ENCODE measurements at regions not wholly inside any gene's neighbourhood (a gene's known extent, or its start where the extent isn't known, plus 50 kb on each side); places are given as distances from the start of the nearest gene placed in this dataset.
"Not testable (repeated sequence)": the region's sequence is repeated elsewhere in the genome, so short reads cannot be mapped to it uniquely, and the experiment has no call there.

- WGBS (ENCODE audit: insufficient coverage) = 83% methylated on average over 1 of the region's 7 CpGs
- DNase-seq; H2AFZ ChIP-seq (ENCODE audit: insufficient read depth, low read depth, low read length, poor library complexity, severe bottlenecking); CTCF ChIA-PET; H3K4me1 ChIP-seq (ENCODE audit: control insufficient read depth in 2 of 2, insufficient read depth in 2 of 2, low read length in 2 of 2); H3K27ac ChIP-seq (ENCODE audit: low read length in 2 of 2); ATAC-seq (ENCODE audit: low read depth); H3K4me2 ChIP-seq (replicated peaks; ENCODE audit: low read depth, low read length, poor library complexity, severe bottlenecking); H3K9ac ChIP-seq (ENCODE audit: low read length); H3K4me3 Mint-ChIP-seq; H3K79me2 ChIP-seq (ENCODE audit: control insufficient read depth, insufficient read depth, low read length); H4K20me1 ChIP-seq (ENCODE audit: control insufficient read depth, insufficient read depth, low read length, poor library complexity, severe bottlenecking); H3K27me3 ChIP-seq (replicated peaks in 1 of 4; ENCODE audit: control extremely low read depth in 1 of 4, control insufficient read depth in 3 of 4, insufficient read depth in 4 of 4, low read length in 3 of 4); H3K9me3 Mint-ChIP-seq (ENCODE audit: insufficient read depth); H3K4me1 Mint-ChIP-seq; intact Hi-C loops (cut with micrococcal nuclease); H3K27me3 Mint-ChIP-seq; H3K4me3 ChIP-seq (ENCODE audit: control extremely low read depth in 1 of 5, extremely low read depth in 1 of 5, insufficient read depth in 1 of 5, low read depth in 2 of 5, low read length in 4 of 5); H3K27ac Mint-ChIP-seq; POLR2A ChIA-PET; H3K36me3 ChIP-seq (replicated peaks in 1 of 2; ENCODE audit: control extremely low read depth in 1 of 2, control insufficient read depth in 1 of 2, extremely low read depth in 1 of 2, insufficient read depth in 2 of 2, low read length in 1 of 2): not testable (repeated sequence)
- H3K9me3 ChIP-seq (ENCODE audit: control extremely low read depth in 1 of 3, control insufficient read depth in 2 of 3, insufficient read depth in 1 of 3, low read length in 2 of 3) = peaks cover 0 to 22% (median 0%) of the 10 kb centered on the region in 3 donors
These were observed 323.8 kb upstream of the PLGLB2 start for GRCh38 chr2:87423796-87424762.

GRCh38 chr2:87424763-87425154 lies 323.1 kb upstream of the PLGLB2 start:
- H3K4me1 ChIP-seq (ENCODE audit: control insufficient read depth in 2 of 2, insufficient read depth in 2 of 2, low read length in 2 of 2); H4K20me1 ChIP-seq (ENCODE audit: control insufficient read depth, insufficient read depth, low read length, poor library complexity, severe bottlenecking); H3K36me3 ChIP-seq (replicated peaks in 1 of 2; ENCODE audit: control extremely low read depth in 1 of 2, control insufficient read depth in 1 of 2, extremely low read depth in 1 of 2, insufficient read depth in 2 of 2, low read length in 1 of 2); H3K4me3 ChIP-seq (ENCODE audit: control extremely low read depth in 1 of 5, extremely low read depth in 1 of 5, insufficient read depth in 1 of 5, low read depth in 2 of 5, low read length in 4 of 5); H3K27me3 ChIP-seq (replicated peaks in 1 of 4; ENCODE audit: control extremely low read depth in 1 of 4, control insufficient read depth in 3 of 4, insufficient read depth in 4 of 4, low read length in 3 of 4); DNase-seq; CTCF ChIA-PET; H3K27ac ChIP-seq (ENCODE audit: low read length in 2 of 2); H3K27me3 Mint-ChIP-seq; H3K27ac Mint-ChIP-seq; H3K9me3 Mint-ChIP-seq (ENCODE audit: insufficient read depth); ATAC-seq (ENCODE audit: low read depth); POLR2A ChIA-PET; intact Hi-C loops (cut with micrococcal nuclease); H3K4me1 Mint-ChIP-seq; H3K79me2 ChIP-seq (ENCODE audit: control insufficient read depth, insufficient read depth, low read length); H3K4me2 ChIP-seq (replicated peaks; ENCODE audit: low read depth, low read length, poor library complexity, severe bottlenecking); H3K4me3 Mint-ChIP-seq; H2AFZ ChIP-seq (ENCODE audit: insufficient read depth, low read depth, low read length, poor library complexity, severe bottlenecking); H3K9ac ChIP-seq (ENCODE audit: low read length): not testable (repeated sequence)
- H3K9me3 ChIP-seq (ENCODE audit: control extremely low read depth in 1 of 3, control insufficient read depth in 2 of 3, insufficient read depth in 1 of 3, low read length in 2 of 3) = peaks cover 0 to 17% (median 0%) of the 10 kb centered on the region in 3 donors
- WGBS (ENCODE audit: insufficient coverage) = no CpG with 5 or more reads among the region's 1 CpG

GRCh38 chr2:87425191-87425590 lies 322.7 kb upstream of the PLGLB2 start:
- H3K4me3 Mint-ChIP-seq; H3K27ac ChIP-seq (ENCODE audit: low read length in 2 of 2); ATAC-seq (ENCODE audit: low read depth); H3K27ac Mint-ChIP-seq; H3K4me1 Mint-ChIP-seq; H3K4me2 ChIP-seq (replicated peaks; ENCODE audit: low read depth, low read length, poor library complexity, severe bottlenecking); DNase-seq; intact Hi-C loops (cut with micrococcal nuclease); H3K27me3 ChIP-seq (replicated peaks in 1 of 4; ENCODE audit: control extremely low read depth in 1 of 4, control insufficient read depth in 3 of 4, insufficient read depth in 4 of 4, low read length in 3 of 4); H2AFZ ChIP-seq (ENCODE audit: insufficient read depth, low read depth, low read length, poor library complexity, severe bottlenecking); H3K4me1 ChIP-seq (ENCODE audit: control insufficient read depth in 2 of 2, insufficient read depth in 2 of 2, low read length in 2 of 2); H3K79me2 ChIP-seq (ENCODE audit: control insufficient read depth, insufficient read depth, low read length); H3K36me3 ChIP-seq (replicated peaks in 1 of 2; ENCODE audit: control extremely low read depth in 1 of 2, control insufficient read depth in 1 of 2, extremely low read depth in 1 of 2, insufficient read depth in 2 of 2, low read length in 1 of 2); H3K9ac ChIP-seq (ENCODE audit: low read length); CTCF ChIA-PET; H4K20me1 ChIP-seq (ENCODE audit: control insufficient read depth, insufficient read depth, low read length, poor library complexity, severe bottlenecking); POLR2A ChIA-PET; H3K9me3 Mint-ChIP-seq (ENCODE audit: insufficient read depth); H3K27me3 Mint-ChIP-seq; H3K4me3 ChIP-seq (ENCODE audit: control extremely low read depth in 1 of 5, extremely low read depth in 1 of 5, insufficient read depth in 1 of 5, low read depth in 2 of 5, low read length in 4 of 5): not testable (repeated sequence)
- H3K9me3 ChIP-seq (ENCODE audit: control extremely low read depth in 1 of 3, control insufficient read depth in 2 of 3, insufficient read depth in 1 of 3, low read length in 2 of 3) = peaks cover 0 to 17% (median 0%) of the 10 kb centered on the region in 3 donors
- WGBS (ENCODE audit: insufficient coverage) = 86% methylated on average over 3 of the region's 3 CpGs

GRCh38 chr2:87425717-87426116 lies 322.2 kb upstream of the PLGLB2 start:
- H4K20me1 ChIP-seq (ENCODE audit: control insufficient read depth, insufficient read depth, low read length, poor library complexity, severe bottlenecking); CTCF ChIA-PET; H3K36me3 ChIP-seq (replicated peaks in 1 of 2; ENCODE audit: control extremely low read depth in 1 of 2, control insufficient read depth in 1 of 2, extremely low read depth in 1 of 2, insufficient read depth in 2 of 2, low read length in 1 of 2); intact Hi-C loops (cut with micrococcal nuclease); H3K4me3 ChIP-seq (ENCODE audit: control extremely low read depth in 1 of 5, extremely low read depth in 1 of 5, insufficient read depth in 1 of 5, low read depth in 2 of 5, low read length in 4 of 5); H3K27me3 Mint-ChIP-seq; ATAC-seq (ENCODE audit: low read depth); POLR2A ChIA-PET; DNase-seq; H3K4me3 Mint-ChIP-seq; H3K27ac Mint-ChIP-seq; H3K27me3 ChIP-seq (replicated peaks in 1 of 4; ENCODE audit: control extremely low read depth in 1 of 4, control insufficient read depth in 3 of 4, insufficient read depth in 4 of 4, low read length in 3 of 4); H3K9ac ChIP-seq (ENCODE audit: low read length); H3K27ac ChIP-seq (ENCODE audit: low read length in 2 of 2); H3K4me1 Mint-ChIP-seq; H3K79me2 ChIP-seq (ENCODE audit: control insufficient read depth, insufficient read depth, low read length); H3K4me2 ChIP-seq (replicated peaks; ENCODE audit: low read depth, low read length, poor library complexity, severe bottlenecking); H3K9me3 Mint-ChIP-seq (ENCODE audit: insufficient read depth); H3K4me1 ChIP-seq (ENCODE audit: control insufficient read depth in 2 of 2, insufficient read depth in 2 of 2, low read length in 2 of 2); H2AFZ ChIP-seq (ENCODE audit: insufficient read depth, low read depth, low read length, poor library complexity, severe bottlenecking): not testable (repeated sequence)
- 92% methylated on average over 3 of the region's 3 CpGs for WGBS (ENCODE audit: insufficient coverage)
- peaks cover 0 to 17% (median 0%) of the 10 kb centered on the region in 3 donors for H3K9me3 ChIP-seq (ENCODE audit: control extremely low read depth in 1 of 3, control insufficient read depth in 2 of 3, insufficient read depth in 1 of 3, low read length in 2 of 3)
